ENCODE measurements at regions not wholly inside any gene's neighbourhood (a gene's known extent, or its start where the extent isn't known, plus 50 kb on each side); places are given as distances from the start of the nearest gene placed in this dataset.

- TF ChIP-seq POLR2A (IDR thresholded peaks at IDR 0.05): no peak
- TF ChIP-seq CTCF (IDR thresholded peaks at IDR 0.05): no peak
Measured at GRCh38 chr4:59122626-59123025, 2012.4 kb upstream of the IGFBP7 start.
